ENCODE measurements at regions not wholly inside any gene's neighbourhood (a gene's known extent, or its start where the extent isn't known, plus 50 kb on each side); places are given as distances from the start of the nearest gene placed in this dataset.

DNA sequence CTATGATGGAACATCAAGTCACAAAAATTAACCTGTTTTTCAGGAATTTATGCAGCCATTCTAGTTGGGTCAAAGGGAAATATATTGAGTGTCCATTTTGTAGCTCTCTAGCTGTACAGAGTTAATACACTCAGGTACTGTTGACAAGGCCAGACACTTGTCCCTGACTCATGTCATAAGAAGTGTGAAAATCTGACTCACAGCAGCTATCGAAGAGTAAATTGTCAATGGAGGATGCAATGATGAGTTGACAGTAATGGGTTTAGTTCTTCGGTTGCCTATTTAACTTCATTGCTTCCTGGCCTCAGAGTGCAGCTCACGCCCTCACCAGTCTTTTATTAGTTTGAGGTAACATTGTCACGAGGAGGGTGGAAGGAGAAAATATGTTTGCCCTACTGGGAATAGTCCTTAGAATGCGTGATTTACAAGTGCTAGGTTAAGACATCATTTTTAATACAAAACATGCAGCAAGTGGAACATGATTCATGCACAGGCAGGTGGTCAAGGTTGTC lies 255.1 kb downstream of the XPNPEP1 start:
- TF ChIP-seq POLR2AphosphoS5 (IDR thresholded peaks at IDR 0.05; ENCODE audit: borderline replicate concordance, low read depth, low read length) = no peak
- no peak for TF ChIP-seq EZH2 (IDR thresholded peaks at IDR 0.05)
- TF ChIP-seq FOXP2 (optimal IDR thresholded peaks at IDR 0.05; ENCODE audit: control extremely low read depth, extremely low read length, insufficient read depth) = no peak

All from SK-N-MC (cell line).